ENCODE measurements at regions not wholly inside any gene's neighbourhood (a gene's known extent, or its start where the extent isn't known, plus 50 kb on each side); places are given as distances from the start of the nearest gene placed in this dataset.

- Histone ChIP-seq H3K27me3 (ENCODE audit: insufficient read depth, low read length) (peaks cover 34% of the 10 kb centered on the region), H3K9me3 (ENCODE audit: insufficient read depth, low read depth, low read length) (no peaks in the 10 kb centered on the region), H3K4me1 (ENCODE audit: insufficient read depth, low read length) (no peaks in the 10 kb centered on the region), H3K27ac (ENCODE audit: low read depth, low read length) (no peak overlapping the region), H4K20me1 (ENCODE audit: insufficient read depth, low read length) (no peaks in the 10 kb centered on the region), H3K4me2 (ENCODE audit: low read length) (no peak overlapping the region), H3K36me3 (ENCODE audit: insufficient read depth, low read length) (no peaks in the 10 kb centered on the region), H2AFZ (ENCODE audit: low read depth, low read length) (no peak overlapping the region), H3K4me3 (ENCODE audit: insufficient read depth, low read depth, low read length) (no peak overlapping the region), H3K9ac (ENCODE audit: low read length) (no peak overlapping the region), H3K79me2 (ENCODE audit: insufficient read depth, low read length) (no peaks in the 10 kb centered on the region)
- DNase-seq (ENCODE audit: low read depth) (no peak), FAIRE-seq (no peak)
- no peak overlapping the region for H3K4me3 Mint-ChIP-seq (ENCODE audit: unreplicated experiment)
- TF ChIP-seq EZH2 (IDR thresholded peaks at IDR 0.05; ENCODE audit: insufficient read depth, low read length) (no peak), CTCF (IDR thresholded peaks at IDR 0.05; ENCODE audit: insufficient read depth, low read depth, low read length) (no peak)
- peaks cover 2% of the 10 kb centered on the region for H3K36me3 Mint-ChIP-seq (ENCODE audit: low read depth, unreplicated experiment)
- peaks cover 2% of the 10 kb centered on the region for H3K4me1 Mint-ChIP-seq (ENCODE audit: low read depth, unreplicated experiment)
- H3K9me3 Mint-ChIP-seq (ENCODE audit: unreplicated experiment), result no peaks in the 10 kb centered on the region
- H3K27ac Mint-ChIP-seq (ENCODE audit: unreplicated experiment), result no peak overlapping the region
- H3K27me3 Mint-ChIP-seq (ENCODE audit: low read depth, unreplicated experiment), result peaks cover 66% of the 10 kb centered on the region
Observed at GRCh38 chr11:119530509-119530908, 107.5 kb upstream of the THY1 start.

- no peak overlapping the region for H3K4me3 ChIP-seq (ENCODE audit: insufficient read depth, low read depth, low read length)
- H3K4me1 Mint-ChIP-seq (ENCODE audit: low read depth, unreplicated experiment), result peaks cover 2% of the 10 kb centered on the region
- H3K9me3 ChIP-seq (ENCODE audit: insufficient read depth, low read depth, low read length), result no peaks in the 10 kb centered on the region
- H3K79me2 ChIP-seq (ENCODE audit: insufficient read depth, low read length), result no peaks in the 10 kb centered on the region
- H3K27me3 Mint-ChIP-seq (ENCODE audit: low read depth, unreplicated experiment), result peaks cover 72% of the 10 kb centered on the region
- FAIRE-seq (no peak), DNase-seq (ENCODE audit: low read depth) (no peak)
- no peaks in the 10 kb centered on the region for H4K20me1 ChIP-seq (ENCODE audit: insufficient read depth, low read length)
- H3K36me3 Mint-ChIP-seq (ENCODE audit: low read depth, unreplicated experiment), result peaks cover 2% of the 10 kb centered on the region
- H3K9me3 Mint-ChIP-seq (ENCODE audit: unreplicated experiment), result no peaks in the 10 kb centered on the region
- peaks cover 36% of the 10 kb centered on the region for H3K27me3 ChIP-seq (ENCODE audit: insufficient read depth, low read length)
- no peak overlapping the region for H3K27ac Mint-ChIP-seq (ENCODE audit: unreplicated experiment)
- no peak overlapping the region for H2AFZ ChIP-seq (ENCODE audit: low read depth, low read length)
- H3K36me3 ChIP-seq (ENCODE audit: insufficient read depth, low read length), result no peaks in the 10 kb centered on the region
- no peak overlapping the region for H3K4me3 Mint-ChIP-seq (ENCODE audit: unreplicated experiment)
- H3K4me2 ChIP-seq (ENCODE audit: low read length), result no peak overlapping the region
- TF ChIP-seq CTCF (IDR thresholded peaks at IDR 0.05; ENCODE audit: insufficient read depth, low read depth, low read length) (no peak), EZH2 (IDR thresholded peaks at IDR 0.05; ENCODE audit: insufficient read depth, low read length) (no peak)
- H3K9ac ChIP-seq (ENCODE audit: low read length), result no peak overlapping the region
- H3K4me1 ChIP-seq (ENCODE audit: insufficient read depth, low read length), result no peaks in the 10 kb centered on the region
- H3K27ac ChIP-seq (ENCODE audit: low read depth, low read length), result no peak overlapping the region
Observed at GRCh38 chr11:119529936-119530335, 107.0 kb upstream of the THY1 start.

GRCh38 chr11:119529063-119529845, 106.3 kb upstream of the THY1 start:
- Histone ChIP-seq H3K27me3 (ENCODE audit: insufficient read depth, low read length) (peaks cover 38% of the 10 kb centered on the region), H3K79me2 (ENCODE audit: insufficient read depth, low read length) (no peaks in the 10 kb centered on the region), H3K27ac (ENCODE audit: low read depth, low read length) (no peak overlapping the region), H2AFZ (ENCODE audit: low read depth, low read length) (no peak overlapping the region), H3K9me3 (ENCODE audit: insufficient read depth, low read depth, low read length) (no peaks in the 10 kb centered on the region), H4K20me1 (ENCODE audit: insufficient read depth, low read length) (no peaks in the 10 kb centered on the region), H3K4me1 (ENCODE audit: insufficient read depth, low read length) (no peaks in the 10 kb centered on the region), H3K36me3 (ENCODE audit: insufficient read depth, low read length) (no peaks in the 10 kb centered on the region), H3K9ac (ENCODE audit: low read length) (no peak overlapping the region), H3K4me3 (ENCODE audit: insufficient read depth, low read depth, low read length) (no peak overlapping the region), H3K4me2 (ENCODE audit: low read length) (no peak overlapping the region)
- Mint-ChIP-seq H3K36me3 (ENCODE audit: low read depth, unreplicated experiment) (peaks cover 2% of the 10 kb centered on the region), H3K9me3 (ENCODE audit: unreplicated experiment) (peaks cover under 1% of the 10 kb centered on the region), H3K4me1 (ENCODE audit: low read depth, unreplicated experiment) (peaks cover under 1% of the 10 kb centered on the region), H3K27ac (ENCODE audit: unreplicated experiment) (no peak overlapping the region), H3K27me3 (ENCODE audit: low read depth, unreplicated experiment) (peaks cover 79% of the 10 kb centered on the region), H3K4me3 (ENCODE audit: unreplicated experiment) (no peak overlapping the region)
- DNase-seq (ENCODE audit: low read depth) (no peak), FAIRE-seq (no peak)
- TF ChIP-seq EZH2 (IDR thresholded peaks at IDR 0.05; ENCODE audit: insufficient read depth, low read length) (no peak), CTCF (IDR thresholded peaks at IDR 0.05; ENCODE audit: insufficient read depth, low read depth, low read length) (no peak)
